Upper lobe of right lung (tissue), 1 donor: ENCODE measurements at regions not wholly inside any gene's neighbourhood (a gene's known extent, or its start where the extent isn't known, plus 50 kb on each side); places are given as distances from the start of the nearest gene placed in this dataset.

Experiments
- ATAC-seq: fragments of 200-7000 bp; cut with Tn5 transposase; one replicate; pipeline ENCODE4 v1.9.1; 2020; ENCODE audit warnings: mild to moderate bottlenecking, moderate library complexity
- DNase-seq: peaks from one replicate; pipeline ENCODE4 v3.0.0-alpha.2; 2020
- H3K27ac ChIP-seq: fragments of 200-600 bp; one replicate; pipeline ENCODE4 v1.8.0; 2022
- H3K27me3 ChIP-seq: fragments of 200-600 bp; one replicate; pipeline ENCODE4 v1.8.0; 2022; ENCODE audit warnings: mild to moderate bottlenecking
- H3K36me3 ChIP-seq: fragments of 200-600 bp; one replicate; pipeline ENCODE4 v1.8.0; 2022
- H3K4me1 ChIP-seq: fragments of 200-600 bp; one replicate; pipeline ENCODE4 v1.8.0; 2022
- H3K4me3 ChIP-seq: fragments of 200-600 bp; one replicate; pipeline ENCODE4 v1.8.0; 2022; ENCODE audit warnings: mild to moderate bottlenecking
- H3K9me3 ChIP-seq: fragments of 200-600 bp; one replicate; pipeline ENCODE4 v1.8.0; 2022
- intact Hi-C: fragments of 100-400 bp; cut with DNase I; formaldehyde crosslinking; loops from one replicate; pipeline ENCODE4 v1.11.0; 2022
- TF ChIP-seq, protein P1 (sequence below): fragments of 200-600 bp; IDR thresholded peaks from one replicate; pipeline ENCODE4 v1.8.0; 2022; ENCODE audit warnings: antibody characterized with exemption
- donor health status: DM: no; HTN: yes; CAD: no; lungs with severe emphysema.

DNA sequence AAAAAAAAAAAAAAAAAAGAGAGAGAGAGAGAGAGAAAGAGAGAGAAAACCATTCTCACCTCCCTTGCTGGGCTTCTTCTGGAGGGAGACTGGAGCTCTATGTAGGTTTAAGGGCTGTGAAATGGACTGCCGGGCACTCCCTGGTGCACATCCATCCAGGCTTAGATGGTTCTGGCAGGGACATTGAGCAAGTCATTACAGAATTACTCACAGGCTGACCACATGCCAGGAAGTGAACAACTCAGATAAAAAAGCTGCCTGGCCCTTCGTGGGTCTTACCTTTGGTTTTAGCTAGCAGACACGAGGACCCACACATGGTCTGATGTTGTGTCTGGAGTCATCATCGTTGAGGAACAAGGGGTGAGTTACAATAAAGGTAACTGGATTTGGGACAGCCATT is 847.4 kb upstream of the EEF2KMT start:
- H3K4me3 ChIP-seq, result no peak overlapping the region
- TF ChIP-seq, protein P1, sequence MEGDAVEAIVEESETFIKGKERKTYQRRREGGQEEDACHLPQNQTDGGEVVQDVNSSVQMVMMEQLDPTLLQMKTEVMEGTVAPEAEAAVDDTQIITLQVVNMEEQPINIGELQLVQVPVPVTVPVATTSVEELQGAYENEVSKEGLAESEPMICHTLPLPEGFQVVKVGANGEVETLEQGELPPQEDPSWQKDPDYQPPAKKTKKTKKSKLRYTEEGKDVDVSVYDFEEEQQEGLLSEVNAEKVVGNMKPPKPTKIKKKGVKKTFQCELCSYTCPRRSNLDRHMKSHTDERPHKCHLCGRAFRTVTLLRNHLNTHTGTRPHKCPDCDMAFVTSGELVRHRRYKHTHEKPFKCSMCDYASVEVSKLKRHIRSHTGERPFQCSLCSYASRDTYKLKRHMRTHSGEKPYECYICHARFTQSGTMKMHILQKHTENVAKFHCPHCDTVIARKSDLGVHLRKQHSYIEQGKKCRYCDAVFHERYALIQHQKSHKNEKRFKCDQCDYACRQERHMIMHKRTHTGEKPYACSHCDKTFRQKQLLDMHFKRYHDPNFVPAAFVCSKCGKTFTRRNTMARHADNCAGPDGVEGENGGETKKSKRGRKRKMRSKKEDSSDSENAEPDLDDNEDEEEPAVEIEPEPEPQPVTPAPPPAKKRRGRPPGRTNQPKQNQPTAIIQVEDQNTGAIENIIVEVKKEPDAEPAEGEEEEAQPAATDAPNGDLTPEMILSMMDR, result no peak
- H3K27me3 ChIP-seq, result no peaks in the 10 kb centered on the region
- DNase-seq (no peak), ATAC-seq (no peak)
- intact Hi-C loops, result no loop called here
- H3K9me3 ChIP-seq, result no peaks in the 10 kb centered on the region
- H3K36me3 ChIP-seq, result no peaks in the 10 kb centered on the region
- no peak overlapping the region for H3K27ac ChIP-seq
- H3K4me1 ChIP-seq, result no peaks in the 10 kb centered on the region

- Histone ChIP-seq H3K36me3 (no peaks in the 10 kb centered on the region), H3K9me3 (peaks cover 4% of the 10 kb centered on the region), H3K27me3 (no peaks in the 10 kb centered on the region), H3K27ac (no peak overlapping the region), H3K4me1 (no peaks in the 10 kb centered on the region), H3K4me3 (no peak overlapping the region)
- TF ChIP-seq, protein P1, result no peak
- ATAC-seq (no peak), DNase-seq (no peak)
- intact Hi-C loops, result no loop called here
Observed at GRCh38 chr16:5938607-5939006, 841.0 kb upstream of the EEF2KMT start.

DNA sequence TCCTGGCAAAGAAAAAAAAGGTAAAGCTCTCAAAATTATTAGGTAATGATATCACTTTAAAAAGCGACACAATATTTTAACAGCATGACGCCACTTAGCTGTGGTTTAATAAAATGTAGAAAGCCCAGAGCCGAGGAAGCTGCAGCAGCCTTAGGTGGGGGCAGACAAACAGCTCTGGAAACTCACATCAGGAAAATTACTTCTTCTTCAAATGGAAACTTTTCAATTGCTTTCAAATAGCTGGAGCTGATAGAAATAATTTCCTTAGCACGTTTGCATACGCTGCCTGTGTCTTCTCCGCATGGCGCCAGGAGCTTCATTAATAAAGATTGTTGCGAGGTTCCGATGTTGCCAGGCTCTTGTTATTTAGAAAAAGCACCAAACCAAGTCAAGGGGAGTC is 835.3 kb upstream of the EEF2KMT start:
- no peak for DNase-seq
- intact Hi-C loops, result no loop called here

GRCh38 chr16:5928476-5929065 is 831.0 kb upstream of the EEF2KMT start:
- no peaks in the 10 kb centered on the region for H3K27me3 ChIP-seq
- no peak for DNase-seq
- no peaks in the 10 kb centered on the region for H3K4me1 ChIP-seq
- H3K27ac ChIP-seq, result no peak overlapping the region
- H3K4me3 ChIP-seq, result no peak overlapping the region
- TF ChIP-seq, protein P1, result no peak
- no peak for ATAC-seq
- intact Hi-C loops, result no loop called here
- H3K9me3 ChIP-seq, result no peaks in the 10 kb centered on the region
- no peaks in the 10 kb centered on the region for H3K36me3 ChIP-seq

More for the DNA sequence above, 835.3 kb upstream of the EEF2KMT start:
- no peaks in the 10 kb centered on the region for H3K9me3 ChIP-seq
- no peaks in the 10 kb centered on the region for H3K4me1 ChIP-seq
- H3K27ac ChIP-seq, result no peak overlapping the region
- H3K27me3 ChIP-seq, result no peaks in the 10 kb centered on the region
- TF ChIP-seq, protein P1, result no peak
- H3K4me3 ChIP-seq, result no peak overlapping the region
- no peaks in the 10 kb centered on the region for H3K36me3 ChIP-seq
- ATAC-seq, result no peak

DNA sequence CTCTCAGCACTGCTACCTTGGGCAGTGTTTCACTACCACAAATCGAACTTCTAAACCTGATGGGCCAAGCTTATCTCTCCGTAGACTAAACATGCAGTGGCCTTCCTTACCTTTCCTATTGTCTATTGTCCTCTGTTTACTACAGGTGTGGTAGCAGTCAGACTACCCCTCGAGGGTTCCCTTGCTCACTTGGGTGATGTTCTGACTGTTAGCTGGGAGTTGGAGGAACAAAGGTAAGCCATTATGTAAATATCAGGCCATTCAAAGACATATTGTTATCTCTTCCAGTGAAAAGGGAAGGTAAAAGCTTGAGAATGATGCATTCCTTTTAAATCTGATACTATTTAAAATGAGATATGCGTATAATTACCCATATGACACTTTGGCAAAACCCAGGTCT is 828.3 kb upstream of the EEF2KMT start:
- H3K4me3 ChIP-seq, result no peak overlapping the region
- TF ChIP-seq, protein P1, result no peak

DNA sequence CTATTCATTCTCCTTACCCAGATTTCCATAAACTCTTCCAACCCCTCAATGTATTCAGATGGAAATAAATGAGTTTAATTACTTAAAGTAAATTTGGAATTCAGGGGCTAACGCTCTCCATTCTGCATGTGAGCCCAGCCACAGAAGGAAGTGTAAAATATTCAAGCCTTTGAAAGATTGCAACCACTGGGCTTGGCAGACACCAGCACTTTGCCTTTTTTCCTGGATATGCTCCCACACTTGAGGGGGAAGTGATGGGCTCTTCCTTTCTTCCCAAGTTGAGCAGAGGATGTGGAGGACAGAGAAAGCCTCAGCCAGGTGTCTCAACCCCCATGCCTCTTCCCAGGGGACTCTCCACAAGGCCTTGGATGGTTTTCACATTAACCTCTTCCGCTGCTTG is 825.1 kb upstream of the EEF2KMT start:
- no peak overlapping the region for H3K4me3 ChIP-seq
- no peak for ATAC-seq
- no peaks in the 10 kb centered on the region for H3K27me3 ChIP-seq
- intact Hi-C loops, result no loop called here
- H3K27ac ChIP-seq, result no peak overlapping the region
- DNase-seq, result no peak
- no peaks in the 10 kb centered on the region for H3K36me3 ChIP-seq
- TF ChIP-seq, protein P1, result no peak
- no peaks in the 10 kb centered on the region for H3K9me3 ChIP-seq
- no peaks in the 10 kb centered on the region for H3K4me1 ChIP-seq

More for the DNA sequence above, 828.3 kb upstream of the EEF2KMT start:
- DNase-seq, result no peak
- H3K4me1 ChIP-seq, result no peaks in the 10 kb centered on the region
- no peak for ATAC-seq
- no peak overlapping the region for H3K27ac ChIP-seq
- H3K27me3 ChIP-seq, result no peaks in the 10 kb centered on the region
- intact Hi-C loops, result no loop called here
- H3K36me3 ChIP-seq, result no peaks in the 10 kb centered on the region
- H3K9me3 ChIP-seq, result no peaks in the 10 kb centered on the region
